Head of caudate nucleus (tissue), 42 donors: ENCODE measurements at regions not wholly inside any gene's neighbourhood (a gene's known extent, or its start where the extent isn't known, plus 50 kb on each side); places are given as distances from the start of the nearest gene placed in this dataset.
"Not testable (repeated sequence)": the region's sequence is repeated elsewhere in the genome, so short reads cannot be mapped to it uniquely, and the experiment has no call there.

Experiments used
- DNase-seq, 42 donors: peaks; one replicate each; pipeline versions ENCODE4 v3.0.0 to v3.0.0-alpha.2; 2020 to 2021; ENCODE audit warnings: mixed read lengths in 7 of 42
- intact Hi-C: fragments of 100-400 bp; cut with DNase I; formaldehyde crosslinking; loops from one replicate; pipeline ENCODE4 v1.15.0; 2022

DNA sequence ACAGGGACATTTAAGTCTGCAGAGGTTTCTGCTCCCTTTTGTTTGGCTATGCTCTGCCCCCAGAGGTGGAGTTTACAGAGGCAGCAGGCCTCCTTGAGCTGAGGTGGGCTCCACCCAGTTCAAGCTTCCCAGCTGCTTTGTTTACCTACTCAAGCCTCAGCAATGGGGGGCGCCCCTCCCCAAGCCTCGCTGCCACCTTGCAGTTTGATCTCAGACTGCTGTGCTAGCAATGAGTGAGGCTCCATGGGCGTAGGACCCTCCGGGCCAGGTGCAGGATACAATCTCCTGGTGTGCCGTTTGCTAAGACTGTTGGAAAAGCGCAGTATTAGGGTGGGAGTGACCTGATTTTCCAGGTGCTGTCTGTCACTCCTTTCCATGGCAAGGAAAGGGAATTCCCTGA lies 51.1 kb upstream of the CLVS2 start:
- intact Hi-C loops, DNase-seq: not testable (repeated sequence)
